GM12891 (cell line): ENCODE measurements at regions not wholly inside any gene's neighbourhood (a gene's known extent, or its start where the extent isn't known, plus 50 kb on each side); places are given as distances from the start of the nearest gene placed in this dataset.

Experiments
- DNase-seq: peaks from one replicate; pipeline ENCODE4 v3.0.0; 2011; ENCODE audit warnings: low spot score; ENCODE audit not compliant: insufficient read length
- FAIRE-seq: peaks from 2 replicates; lab custom pipeline; 2011; peaks lifted over from hg19 to GRCh38; lab: Jason Lieb, UNC
- PAX5 ChIP-seq: IDR thresholded peaks from 2 replicates; pipeline ENCODE4 v1.6.1; 2011; ENCODE audit warnings: low read length, moderate library complexity, mild to moderate bottlenecking; ENCODE audit not compliant: insufficient read depth, severe bottlenecking
- POLR2A ChIP-seq: IDR thresholded peaks from 2 replicates; pipeline ENCODE4 v1.6.1; 2011; ENCODE audit warnings: low read depth, low read length, control low read depth
- POLR2AphosphoS5 ChIP-seq: IDR thresholded peaks from 2 replicates; pipeline ENCODE4 v1.6.1; 2011; ENCODE audit warnings: low read depth, low read length, control low read depth
- POU2F2 ChIP-seq: IDR thresholded peaks from 2 replicates; pipeline ENCODE4 v1.6.1; 2011; ENCODE audit warnings: low read depth, mild to moderate bottlenecking, control low read depth, low read length, moderate library complexity
- SPI1 ChIP-seq: IDR thresholded peaks from 2 replicates; pipeline ENCODE4 v1.6.1; 2011; ENCODE audit warnings: low read depth, low read length, control low read depth
- TAF1 ChIP-seq: IDR thresholded peaks from 2 replicates; pipeline ENCODE4 v1.6.1; 2011; ENCODE audit warnings: low read depth, low read length, control low read depth

GRCh38 chrX:39460499-39460898 lies 637.3 kb downstream of the BCOR start:
- DNase-seq, result no peak
- TF ChIP-seq POU2F2, result no peak
- TF ChIP-seq POLR2A, result no peak
- TF ChIP-seq TAF1, result no peak
- no peak for TF ChIP-seq SPI1
- no peak for TF ChIP-seq PAX5
- no peak for FAIRE-seq

- DNase-seq (no peak), FAIRE-seq (no peak)
- TF ChIP-seq PAX5, result no peak
- TF ChIP-seq POU2F2, result no peak
- no peak for TF ChIP-seq POLR2A
- no peak for TF ChIP-seq TAF1
- TF ChIP-seq SPI1, result no peak
- no peak for TF ChIP-seq POLR2AphosphoS5
Measured at GRCh38 chrX:39462835-39463234, 634.9 kb downstream of the BCOR start.

GRCh38 chrX:39464253-39464652 lies 633.5 kb downstream of the BCOR start:
- FAIRE-seq (no peak), DNase-seq (no peak)
- TF ChIP-seq POLR2A (no peak), PAX5 (no peak), POLR2AphosphoS5 (no peak), TAF1 (no peak), POU2F2 (no peak), SPI1 (no peak)

- TF ChIP-seq SPI1 (no peak), PAX5 (no peak), POU2F2 (no peak), POLR2AphosphoS5 (no peak), TAF1 (no peak), POLR2A (no peak)
- DNase-seq (no peak), FAIRE-seq (no peak)
Measured at GRCh38 chrX:39465467-39465866, 632.3 kb downstream of the BCOR start.

GRCh38 chrX:39465906-39466305 lies 631.9 kb downstream of the BCOR start:
- FAIRE-seq, result no peak
- no peak for DNase-seq
- no peak for TF ChIP-seq TAF1
- TF ChIP-seq SPI1, result no peak
- TF ChIP-seq PAX5, result no peak
- TF ChIP-seq POLR2AphosphoS5, result no peak
- TF ChIP-seq POU2F2, result no peak
- TF ChIP-seq POLR2A, result no peak

GRCh38 chrX:39469126-39469525 lies 628.6 kb downstream of the BCOR start:
- no peak for TF ChIP-seq POLR2AphosphoS5
- TF ChIP-seq TAF1, result no peak
- no peak for TF ChIP-seq POLR2A
- TF ChIP-seq PAX5, result no peak
- TF ChIP-seq SPI1, result no peak
- TF ChIP-seq POU2F2, result no peak
- FAIRE-seq, result no peak
- no peak for DNase-seq

- no peak for DNase-seq
- TF ChIP-seq PAX5 (no peak), SPI1 (no peak), POU2F2 (no peak), POLR2A (no peak), POLR2AphosphoS5 (no peak), TAF1 (no peak)
- FAIRE-seq, result no peak
Measured at GRCh38 chrX:39470588-39471407, 627.0 kb downstream of the BCOR start.

- DNase-seq (no peak), FAIRE-seq (no peak)
- TF ChIP-seq SPI1 (no peak), TAF1 (no peak), PAX5 (no peak), POLR2A (no peak), POLR2AphosphoS5 (no peak), POU2F2 (no peak)
Measured at GRCh38 chrX:39472161-39472560, 625.6 kb downstream of the BCOR start.

- TF ChIP-seq POU2F2 (no peak), TAF1 (no peak), POLR2A (no peak), PAX5 (no peak), POLR2AphosphoS5 (no peak), SPI1 (no peak)
- FAIRE-seq, result no peak
- DNase-seq, result no peak
Measured at GRCh38 chrX:39473812-39474211, 623.9 kb downstream of the BCOR start.

- TF ChIP-seq POLR2AphosphoS5 (no peak), TAF1 (no peak)
- no peak for FAIRE-seq
- DNase-seq, result no peak
Measured at GRCh38 chrX:39475372-39475771, 622.4 kb downstream of the BCOR start.
